GM10266 (cell line): ENCODE measurements at regions not wholly inside any gene's neighbourhood (a gene's known extent, or its start where the extent isn't known, plus 50 kb on each side); places are given as distances from the start of the nearest gene placed in this dataset.
"Not testable (repeated sequence)": the region's sequence is repeated elsewhere in the genome, so short reads cannot be mapped to it uniquely, and the experiment has no call there.

Experiments used
- DNase-seq: peaks from one replicate; pipeline ENCODE4 v3.0.0; 2012; ENCODE audit errors: extremely low spot score
- CTCF ChIP-seq: IDR thresholded peaks from 2 replicates; pipeline ENCODE4 v1.5.1; 2012; ENCODE audit warnings: mild to moderate bottlenecking, low read depth; ENCODE audit not compliant: control insufficient read depth, insufficient read depth; ENCODE audit errors: missing control alignments

GRCh38 chr14:66249544-66249943, 236.6 kb upstream of the CCDC196 start:
- TF ChIP-seq CTCF = no peak
- no peak for DNase-seq

- no peak for TF ChIP-seq CTCF
- no peak for DNase-seq
Observed at GRCh38 chr14:66254038-66254437, 232.1 kb upstream of the CCDC196 start.

GRCh38 chr14:66268802-66269334, 217.3 kb upstream of the CCDC196 start:
- DNase-seq = no peak
- TF ChIP-seq CTCF = no peak

- no peak for DNase-seq
- TF ChIP-seq CTCF = no peak
Observed at GRCh38 chr14:66272221-66272620, 213.9 kb upstream of the CCDC196 start.

- TF ChIP-seq CTCF = no peak
- DNase-seq = no peak
Observed at GRCh38 chr14:66273261-66273832, 212.8 kb upstream of the CCDC196 start.

GRCh38 chr14:66278418-66278817, 207.8 kb upstream of the CCDC196 start:
- DNase-seq = not testable (repeated sequence)

GRCh38 chr14:66281036-66281776, 205.0 kb upstream of the CCDC196 start:
- no peak for DNase-seq

More at GRCh38 chr14:66281036-66281776, 205.0 kb upstream of the CCDC196 start:
- TF ChIP-seq CTCF = no peak
